Fibroblast of skin of back (primary cell): ENCODE measurements at regions not wholly inside any gene's neighbourhood (a gene's known extent, or its start where the extent isn't known, plus 50 kb on each side); places are given as distances from the start of the nearest gene placed in this dataset.
"Not testable (repeated sequence)": the region's sequence is repeated elsewhere in the genome, so short reads cannot be mapped to it uniquely, and the experiment has no call there.

Experiments
- DNase-seq: peaks from one replicate; pipeline ENCODE4 v3.0.0-alpha.2; 2013

GRCh38 chr18:79579807-79580497 is 99.7 kb upstream of the CTDP1 start:
- no peak for DNase-seq

- DNase-seq: no peak
Measured at GRCh38 chr18:79580498-79581171, 99.0 kb upstream of the CTDP1 start.

- no peak for DNase-seq
Measured at GRCh38 chr18:79581406-79581805, 98.2 kb upstream of the CTDP1 start.

- DNase-seq: no peak
Measured at GRCh38 chr18:79581911-79582310, 97.7 kb upstream of the CTDP1 start.

- no peak for DNase-seq
Measured at GRCh38 chr18:79582978-79583377, 96.6 kb upstream of the CTDP1 start.

- no peak for DNase-seq
Measured at GRCh38 chr18:79583426-79583825, 96.2 kb upstream of the CTDP1 start.

- DNase-seq: no peak
Measured at GRCh38 chr18:79583984-79584401, 95.6 kb upstream of the CTDP1 start.

- DNase-seq: no peak
Measured at GRCh38 chr18:79584491-79585394, 94.9 kb upstream of the CTDP1 start.

- no peak for DNase-seq
Measured at GRCh38 chr18:79585395-79586370, 93.9 kb upstream of the CTDP1 start.

GRCh38 chr18:79586436-79587225 is 93.0 kb upstream of the CTDP1 start:
- no peak for DNase-seq

GRCh38 chr18:79587226-79587741 is 92.3 kb upstream of the CTDP1 start:
- DNase-seq: no peak

GRCh38 chr18:79587779-79588635 is 91.6 kb upstream of the CTDP1 start:
- DNase-seq: no peak

GRCh38 chr18:79588636-79589481 is 90.7 kb upstream of the CTDP1 start:
- peak; percentile 81 for DNase-seq

GRCh38 chr18:79589601-79590091 is 90.0 kb upstream of the CTDP1 start:
- peak; percentile 23 for DNase-seq

GRCh38 chr18:79590191-79591031 is 89.2 kb upstream of the CTDP1 start:
- DNase-seq: peak; percentile 34

GRCh38 chr18:79591032-79591308 is 88.6 kb upstream of the CTDP1 start:
- no peak for DNase-seq

GRCh38 chr18:79592684-79593083 is 86.9 kb upstream of the CTDP1 start:
- DNase-seq: not testable (repeated sequence)

- DNase-seq: no peak
Measured at GRCh38 chr18:79595876-79596374, 83.7 kb upstream of the CTDP1 start.
